Breast epithelium (tissue), 3 donors: ENCODE measurements at regions not wholly inside any gene's neighbourhood (a gene's known extent, or its start where the extent isn't known, plus 50 kb on each side); places are given as distances from the start of the nearest gene placed in this dataset.

Experiments
- CTCF ChIP-seq, 3 donors: fragments of 450-650 bp; IDR thresholded peaks; one replicate each; pipeline ENCODE4 v1.5.1; 2016 to 2017; ENCODE audit warnings: antibody characterized with exemption in 3 of 3, mild to moderate bottlenecking in 3 of 3, moderate library complexity in 3 of 3
- POLR2A ChIP-seq: fragments of 450-650 bp; IDR thresholded peaks from one replicate; pipeline ENCODE4 v1.6.1; 2016; ENCODE audit warnings: antibody characterized with exemption, mild to moderate bottlenecking, moderate library complexity

DNA sequence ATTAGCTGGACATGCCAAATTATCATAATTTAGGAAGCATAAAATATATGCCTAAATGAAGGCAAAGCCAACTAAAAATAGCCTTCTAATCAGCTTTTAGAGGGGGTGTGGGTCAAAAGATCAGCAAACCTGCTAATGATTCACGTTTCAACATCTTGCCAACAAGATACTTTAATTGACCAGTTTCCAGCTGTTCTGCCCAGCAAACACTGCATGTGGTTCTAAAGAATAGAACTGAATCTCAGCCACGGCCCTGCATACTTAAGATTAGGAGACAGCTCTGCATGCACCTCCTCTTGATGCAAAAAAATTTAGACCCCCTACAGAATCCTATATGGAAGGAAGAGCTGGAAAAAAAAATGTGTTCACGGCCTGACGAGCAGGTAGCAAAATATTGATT lies 500.5 kb downstream of the TBL1XR1 start:
- TF ChIP-seq CTCF (IDR thresholded peaks at IDR 0.05) (no peak), POLR2A (no peak)
